ENCODE measurements at regions not wholly inside any gene's neighbourhood (a gene's known extent, or its start where the extent isn't known, plus 50 kb on each side); places are given as distances from the start of the nearest gene placed in this dataset.

GRCh38 chr2:136052369-136053362, 65.3 kb downstream of the CXCR4 start:
- Mint-ChIP-seq H3K4me3 (no peak overlapping the region), H3K27ac (no peak overlapping the region), H3K4me1 (peaks cover 53% of the 10 kb centered on the region), H3K36me3 (no peaks in the 10 kb centered on the region), H3K9me3 (peaks cover 0 to 6% (median 0%) of the 10 kb centered on the region in 7 donors), H3K27me3 (ENCODE audit: low read depth in 3 of 3) (no peaks in the 10 kb centered on the region)
- no peak overlapping the region for H3K4me2 ChIP-seq (replicated peaks; ENCODE audit: extremely low read depth, low read length, poor library complexity, severe bottlenecking)
- no peak for TF ChIP-seq CTCF (IDR thresholded peaks at IDR 0.05)
- no peak overlapping the region for H3K9ac ChIP-seq (ENCODE audit: insufficient read depth, low read length, poor library complexity, severe bottlenecking)
- no peaks in the 10 kb centered on the region for H4K20me1 ChIP-seq (ENCODE audit: insufficient read depth, low read length)
- H3K27ac ChIP-seq (ENCODE audit: low read depth in 1 of 2, low read length in 2 of 2) = no peak overlapping the region
- no peak for DNase-seq
- H3K4me1 ChIP-seq (ENCODE audit: control insufficient read depth in 1 of 2, insufficient read depth in 2 of 2, low read length in 2 of 2) = peaks cover 33 to 37% of the 10 kb centered on the region in 2 donors
- no peaks in the 10 kb centered on the region for H3K79me2 ChIP-seq (ENCODE audit: insufficient read depth, low read length)
- intact Hi-C loops (cut with micrococcal nuclease) = loop anchor here (5.0 to 10.0 kb wide), 2 partner anchors 45 to 62 kb away; partner anchors contain the start of gene CXCR4 (in 1 of the 2)
- no peaks in the 10 kb centered on the region for H3K27me3 ChIP-seq (ENCODE audit: control insufficient read depth in 2 of 2, insufficient read depth in 2 of 2, low read length in 2 of 2)
- no peaks in the 10 kb centered on the region for H3K36me3 ChIP-seq (replicated peaks in 1 of 2; ENCODE audit: control insufficient read depth in 1 of 2, insufficient read depth in 2 of 2, low read length in 2 of 2)
- 88% methylated on average over 6 of the region's 10 CpGs for WGBS (ENCODE audit: insufficient coverage)
- H3K4me3 ChIP-seq (replicated peaks in 1 of 3; ENCODE audit: low read depth in 2 of 3, low read length in 3 of 3) = no peak overlapping the region
- no peak overlapping the region for H2AFZ ChIP-seq (ENCODE audit: insufficient read depth, low read depth, low read length, poor library complexity, severe bottlenecking)
- H3K9me3 ChIP-seq (replicated peaks in 1 of 2; ENCODE audit: control insufficient read depth in 1 of 2, insufficient read depth in 1 of 2, low read length in 2 of 2) = no peaks in the 10 kb centered on the region

GRCh38 chr2:136051725-136052048, 66.3 kb upstream of the DARS1 start:
- Histone ChIP-seq H2AFZ (ENCODE audit: insufficient read depth, low read depth, low read length, poor library complexity, severe bottlenecking) (no peak overlapping the region), H3K4me3 (replicated peaks in 1 of 3; ENCODE audit: low read depth in 2 of 3, low read length in 3 of 3) (no peak overlapping the region), H3K4me2 (replicated peaks; ENCODE audit: extremely low read depth, low read length, poor library complexity, severe bottlenecking) (no peak overlapping the region), H3K79me2 (ENCODE audit: insufficient read depth, low read length) (no peaks in the 10 kb centered on the region), H3K27me3 (ENCODE audit: control insufficient read depth in 2 of 2, insufficient read depth in 2 of 2, low read length in 2 of 2) (no peaks in the 10 kb centered on the region), H3K9me3 (replicated peaks in 1 of 2; ENCODE audit: control insufficient read depth in 1 of 2, insufficient read depth in 1 of 2, low read length in 2 of 2) (no peaks in the 10 kb centered on the region), H3K27ac (ENCODE audit: low read depth in 1 of 2, low read length in 2 of 2) (no peak overlapping the region), H4K20me1 (ENCODE audit: insufficient read depth, low read length) (no peaks in the 10 kb centered on the region), H3K4me1 (ENCODE audit: control insufficient read depth in 1 of 2, insufficient read depth in 2 of 2, low read length in 2 of 2) (peaks cover 30% of the 10 kb centered on the region in 2 donors), H3K36me3 (replicated peaks in 1 of 2; ENCODE audit: control insufficient read depth in 1 of 2, insufficient read depth in 2 of 2, low read length in 2 of 2) (no peaks in the 10 kb centered on the region), H3K9ac (ENCODE audit: insufficient read depth, low read length, poor library complexity, severe bottlenecking) (no peak overlapping the region)
- peaks cover 0 to 4% (median 0%) of the 10 kb centered on the region in 7 donors for H3K9me3 Mint-ChIP-seq
- H3K4me1 Mint-ChIP-seq = peaks cover 52% of the 10 kb centered on the region
- intact Hi-C loops (cut with micrococcal nuclease) = loop anchor here (5.0 to 10.0 kb wide), 2 partner anchors 44 to 63 kb away; partner anchors contain the start of gene CXCR4 (in 1 of the 2)
- no peak overlapping the region for H3K4me3 Mint-ChIP-seq
- H3K36me3 Mint-ChIP-seq = no peaks in the 10 kb centered on the region
- H3K27me3 Mint-ChIP-seq (ENCODE audit: low read depth in 3 of 3) = no peaks in the 10 kb centered on the region
- H3K27ac Mint-ChIP-seq = peak overlapping the region in 1 of 7 donors; percentile 54
- TF ChIP-seq CTCF (IDR thresholded peaks at IDR 0.05) = no peak
- no peak for DNase-seq
